AG04450 (cell line): ENCODE measurements at regions not wholly inside any gene's neighbourhood (a gene's known extent, or its start where the extent isn't known, plus 50 kb on each side); places are given as distances from the start of the nearest gene placed in this dataset.

ENCODE experiments used
- CTCF ChIA-PET: fragments of 300-600, 350-600 bp; formaldehyde crosslinking; extraction: SDS; loops from one replicate; lab custom pipeline; 2022; ENCODE audit warnings: antibody characterized with exemption, inconsistent platforms; lab: Charles Lee
- POLR2A ChIA-PET: fragments of 350-600 bp; formaldehyde crosslinking; extraction: SDS; loops from one replicate; lab custom pipeline; 2021; ENCODE audit warnings: antibody characterized with exemption, inconsistent platforms; lab: Yijun Ruan, JAX
- DNase-seq: peaks from one replicate; pipeline ENCODE4 v3.0.0-alpha.2; 2011; ENCODE audit warnings: low read depth, low spot score
- H3K27ac ChIP-seq: one replicate; pipeline ENCODE4 v1.5.1; 2012; ENCODE audit warnings: low read depth, low read length, control low read depth
- H3K27me3 ChIP-seq: one replicate; pipeline ENCODE4 v1.6.0; 2012; ENCODE audit warnings: low read length; ENCODE audit not compliant: control insufficient read depth, insufficient read depth
- H3K4me3 ChIP-seq: 2 replicates; pipeline ENCODE4 v1.5.1; 2011; ENCODE audit warnings: mild to moderate bottlenecking, low read depth, low read length, control low read depth
- H3K9me3 ChIP-seq: 2 replicates; pipeline ENCODE4 v1.5.1; 2012; ENCODE audit warnings: low read length; ENCODE audit not compliant: control insufficient read depth, insufficient read depth
- TF ChIP-seq, protein P1 (sequence below): IDR thresholded peaks from 2 replicates; pipeline ENCODE4 v1.5.1; 2011; ENCODE audit warnings: low read depth, low read length, control low read depth, inconsistent platforms

DNA sequence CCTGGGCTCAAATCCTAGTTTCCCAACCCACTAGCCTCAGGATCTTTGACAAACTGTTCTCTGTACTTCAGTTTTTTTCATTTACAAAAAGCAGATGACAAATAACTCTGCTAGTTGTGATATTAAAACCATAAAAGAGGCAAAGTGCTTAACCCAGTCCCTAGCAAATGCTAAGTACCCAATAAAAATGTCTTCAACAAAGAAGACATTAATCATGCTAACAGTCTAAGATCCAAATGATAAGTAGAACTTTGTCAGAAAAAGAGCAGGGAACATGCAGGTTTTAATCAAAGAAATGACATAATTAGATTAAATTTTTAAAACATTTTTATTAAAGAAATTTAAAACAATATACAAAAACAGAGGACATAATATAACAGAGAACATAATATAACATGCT, 203.0 kb upstream of the ADRA1B start:
- Histone ChIP-seq H3K27ac (no peak overlapping the region), H3K27me3 (peaks cover 13% of the 10 kb centered on the region), H3K4me3 (no peak overlapping the region), H3K9me3 (no peaks in the 10 kb centered on the region)
- DNase-seq = no peak
- ChIA-PET CTCF (no interaction called here), POLR2A (no interaction called here)
- TF ChIP-seq, protein P1, sequence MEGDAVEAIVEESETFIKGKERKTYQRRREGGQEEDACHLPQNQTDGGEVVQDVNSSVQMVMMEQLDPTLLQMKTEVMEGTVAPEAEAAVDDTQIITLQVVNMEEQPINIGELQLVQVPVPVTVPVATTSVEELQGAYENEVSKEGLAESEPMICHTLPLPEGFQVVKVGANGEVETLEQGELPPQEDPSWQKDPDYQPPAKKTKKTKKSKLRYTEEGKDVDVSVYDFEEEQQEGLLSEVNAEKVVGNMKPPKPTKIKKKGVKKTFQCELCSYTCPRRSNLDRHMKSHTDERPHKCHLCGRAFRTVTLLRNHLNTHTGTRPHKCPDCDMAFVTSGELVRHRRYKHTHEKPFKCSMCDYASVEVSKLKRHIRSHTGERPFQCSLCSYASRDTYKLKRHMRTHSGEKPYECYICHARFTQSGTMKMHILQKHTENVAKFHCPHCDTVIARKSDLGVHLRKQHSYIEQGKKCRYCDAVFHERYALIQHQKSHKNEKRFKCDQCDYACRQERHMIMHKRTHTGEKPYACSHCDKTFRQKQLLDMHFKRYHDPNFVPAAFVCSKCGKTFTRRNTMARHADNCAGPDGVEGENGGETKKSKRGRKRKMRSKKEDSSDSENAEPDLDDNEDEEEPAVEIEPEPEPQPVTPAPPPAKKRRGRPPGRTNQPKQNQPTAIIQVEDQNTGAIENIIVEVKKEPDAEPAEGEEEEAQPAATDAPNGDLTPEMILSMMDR = no peak

DNA sequence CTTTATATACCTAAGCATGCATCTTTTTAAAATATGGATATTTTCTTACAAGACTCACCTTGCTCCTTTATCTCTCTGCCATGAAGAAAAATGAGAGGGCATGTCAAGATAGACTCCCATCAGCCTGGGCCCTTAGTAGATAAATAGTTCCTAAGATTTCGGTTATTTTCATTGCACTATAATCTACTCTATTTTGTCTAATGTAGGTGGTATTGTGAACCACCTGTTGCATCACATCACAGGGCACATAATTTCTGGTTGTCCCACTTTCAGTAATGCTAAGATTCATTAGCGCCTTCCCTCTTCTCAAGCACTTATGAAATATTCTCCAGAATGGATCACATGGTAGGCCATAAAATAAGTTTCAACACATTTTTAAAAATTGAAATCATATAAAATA, 202.5 kb upstream of the ADRA1B start:
- ChIA-PET CTCF (no interaction called here), POLR2A (no interaction called here)
- no peaks in the 10 kb centered on the region for H3K9me3 ChIP-seq

DNA sequence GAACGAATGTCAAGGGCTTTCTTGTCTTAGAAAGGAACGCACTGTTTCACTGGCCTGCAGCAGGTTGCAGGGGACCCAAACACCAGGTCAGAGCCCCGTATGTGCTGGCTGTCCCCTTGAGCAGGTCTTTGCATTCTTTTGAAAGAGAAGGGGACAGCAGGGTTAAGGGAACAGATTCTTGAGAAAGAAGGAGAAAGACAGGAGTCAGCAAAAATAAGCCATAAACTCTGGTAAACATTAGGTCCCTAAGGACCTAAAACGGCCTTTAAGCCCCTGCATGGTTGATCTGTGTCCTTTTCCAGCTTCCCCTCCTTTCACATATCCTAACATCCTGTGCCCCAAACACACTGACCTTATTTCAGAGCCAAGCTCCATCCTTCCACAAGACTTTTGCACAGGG, 190.8 kb upstream of the ADRA1B start:
- DNase-seq = no peak
- Histone ChIP-seq H3K27ac (no peak overlapping the region), H3K27me3 (no peaks in the 10 kb centered on the region), H3K4me3 (no peak overlapping the region), H3K9me3 (no peaks in the 10 kb centered on the region)
- TF ChIP-seq, protein P1 = no peak
- ChIA-PET CTCF (no interaction called here), POLR2A (no interaction called here)

More for the DNA sequence above, 202.5 kb upstream of the ADRA1B start:
- Histone ChIP-seq H3K4me3 (no peak overlapping the region), H3K27ac (no peak overlapping the region), H3K27me3 (peaks cover 13% of the 10 kb centered on the region)
- TF ChIP-seq, protein P1 = no peak
- no peak for DNase-seq

DNA sequence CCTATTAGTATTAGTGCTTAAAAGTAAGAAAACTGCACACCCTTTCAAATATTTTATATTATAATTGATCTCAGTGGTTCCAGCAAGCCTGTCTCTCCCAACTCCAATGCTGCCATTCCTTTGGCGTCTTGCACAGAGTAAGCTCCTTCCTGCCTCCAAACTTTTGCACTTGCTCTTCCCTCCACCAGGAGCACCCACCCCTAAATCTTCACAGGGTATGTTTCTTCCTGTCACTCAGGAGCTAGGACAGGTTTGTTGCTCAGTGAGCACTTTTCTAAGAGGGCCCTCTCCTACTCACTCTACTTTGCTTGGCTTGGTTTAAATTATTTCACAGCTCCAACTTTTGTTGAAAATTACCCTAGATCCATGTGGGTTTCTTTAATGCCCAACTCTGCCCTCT, 189.1 kb upstream of the ADRA1B start:
- TF ChIP-seq, protein P1 = no peak
- ChIA-PET POLR2A (interaction anchor here (0.9 kb wide), 1 partner anchor 46 kb away, joined by 3 read pairs; no protein-coding TSS in a partner anchor), CTCF (interaction anchor here (0.6 to 1.6 kb wide), 3 partner anchors 36 to 260 kb away, joined by 3 to 11 read pairs (median 6); no protein-coding TSS in a partner anchor)
- Histone ChIP-seq H3K4me3 (no peak overlapping the region), H3K9me3 (no peaks in the 10 kb centered on the region), H3K27me3 (no peaks in the 10 kb centered on the region), H3K27ac (no peak overlapping the region)
- DNase-seq = no peak

DNA sequence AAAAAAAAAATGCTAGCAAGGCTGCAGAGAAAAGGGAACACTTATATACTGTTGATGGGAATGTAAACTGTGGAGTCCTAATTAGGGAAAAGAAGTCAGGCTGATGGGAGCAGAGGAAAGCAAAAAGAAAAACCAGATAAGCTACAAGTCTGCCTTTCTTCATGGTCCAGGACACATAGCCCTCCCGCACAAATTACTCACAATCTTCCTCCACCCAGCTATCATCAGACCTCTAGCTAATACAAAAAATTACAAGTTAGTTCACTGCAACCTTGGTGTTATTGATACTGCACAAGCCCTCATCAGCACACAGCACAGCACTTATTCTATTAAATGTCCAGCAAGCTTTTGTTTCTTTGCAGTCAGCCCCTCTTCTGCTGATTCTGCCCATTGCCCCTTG, 186.0 kb upstream of the ADRA1B start:
- TF ChIP-seq, protein P1 = no peak
- POLR2A ChIA-PET = no interaction called here
- CTCF ChIA-PET = no interaction called here

More for the DNA sequence above, 186.0 kb upstream of the ADRA1B start:
- Histone ChIP-seq H3K9me3 (no peaks in the 10 kb centered on the region), H3K4me3 (no peak overlapping the region), H3K27ac (no peak overlapping the region), H3K27me3 (no peaks in the 10 kb centered on the region)
- no peak for DNase-seq
